HCT116 (cell line): ENCODE measurements at regions not wholly inside any gene's neighbourhood (a gene's known extent, or its start where the extent isn't known, plus 50 kb on each side); places are given as distances from the start of the nearest gene placed in this dataset.

Source experiments
- ATF3 ChIP-seq: IDR thresholded peaks from 2 replicates; pipeline ENCODE4 v1.6.1; 2012
- POLR2A ChIP-seq: IDR thresholded peaks from 2 replicates; pipeline ENCODE4 v1.7.0; 2011; ENCODE audit warnings: borderline replicate concordance; ENCODE audit not compliant: insufficient read depth, insufficient read length; ENCODE audit errors: extremely low read depth
- ZNF274 ChIP-seq: fragments of 200-500 bp; sonication (Bioruptor generic); IDR thresholded peaks from 2 replicates; pipeline ENCODE4 v1.6.1; 2014; ENCODE audit warnings: mild to moderate bottlenecking, low read depth, low read length, inconsistent platforms

GRCh38 chr9:111720174-111720573 lies 58.8 kb downstream of the GNG10 start:
- TF ChIP-seq ATF3 = no peak
- no peak for TF ChIP-seq POLR2A
- no peak for TF ChIP-seq ZNF274
